ENCODE measurements at regions not wholly inside any gene's neighbourhood (a gene's known extent, or its start where the extent isn't known, plus 50 kb on each side); places are given as distances from the start of the nearest gene placed in this dataset.

GRCh38 chr22:47299211-47299862, 536.9 kb downstream of the TBC1D22A start:
- Histone ChIP-seq H3K27me3 (ENCODE audit: insufficient read depth, low read length) (no peaks in the 10 kb centered on the region), H3K4me1 (ENCODE audit: insufficient read depth, low read length) (no peaks in the 10 kb centered on the region), H3K4me3 (ENCODE audit: low read length) (no peak overlapping the region), H3K9me3 (ENCODE audit: low read depth, low read length) (no peaks in the 10 kb centered on the region)

GRCh38 chr22:47298017-47298785, 535.8 kb downstream of the TBC1D22A start:
- Histone ChIP-seq H3K9me3 (ENCODE audit: low read depth, low read length) (no peaks in the 10 kb centered on the region), H3K27me3 (ENCODE audit: insufficient read depth, low read length) (no peaks in the 10 kb centered on the region), H3K4me3 (ENCODE audit: low read length) (no peak overlapping the region), H3K4me1 (ENCODE audit: insufficient read depth, low read length) (no peaks in the 10 kb centered on the region)

GRCh38 chr22:47297261-47298016, 535.0 kb downstream of the TBC1D22A start:
- Histone ChIP-seq H3K4me1 (ENCODE audit: insufficient read depth, low read length) (no peaks in the 10 kb centered on the region), H3K4me3 (ENCODE audit: low read length) (no peak overlapping the region), H3K27me3 (ENCODE audit: insufficient read depth, low read length) (no peaks in the 10 kb centered on the region), H3K9me3 (ENCODE audit: low read depth, low read length) (no peaks in the 10 kb centered on the region)

- Histone ChIP-seq H3K4me1 (ENCODE audit: insufficient read depth, low read length) (no peaks in the 10 kb centered on the region), H3K4me3 (ENCODE audit: low read length) (no peak overlapping the region), H3K27me3 (ENCODE audit: insufficient read depth, low read length) (no peaks in the 10 kb centered on the region), H3K9me3 (ENCODE audit: low read depth, low read length) (no peaks in the 10 kb centered on the region)
Observed at GRCh38 chr22:47296405-47297260, 534.2 kb downstream of the TBC1D22A start.

- Histone ChIP-seq H3K27me3 (ENCODE audit: insufficient read depth, low read length) (no peaks in the 10 kb centered on the region), H3K9me3 (ENCODE audit: low read depth, low read length) (no peaks in the 10 kb centered on the region), H3K4me1 (ENCODE audit: insufficient read depth, low read length) (no peaks in the 10 kb centered on the region), H3K4me3 (ENCODE audit: low read length) (no peak overlapping the region)
Observed at GRCh38 chr22:47295982-47296381, 533.5 kb downstream of the TBC1D22A start.

GRCh38 chr22:47295226-47295901, 532.9 kb downstream of the TBC1D22A start:
- Histone ChIP-seq H3K27me3 (ENCODE audit: insufficient read depth, low read length) (no peaks in the 10 kb centered on the region), H3K9me3 (ENCODE audit: low read depth, low read length) (no peaks in the 10 kb centered on the region), H3K4me1 (ENCODE audit: insufficient read depth, low read length) (no peaks in the 10 kb centered on the region), H3K4me3 (ENCODE audit: low read length) (no peak overlapping the region)

GRCh38 chr22:47294576-47294975, 532.1 kb downstream of the TBC1D22A start:
- Histone ChIP-seq H3K27me3 (ENCODE audit: insufficient read depth, low read length) (no peaks in the 10 kb centered on the region), H3K9me3 (ENCODE audit: low read depth, low read length) (no peaks in the 10 kb centered on the region), H3K4me3 (ENCODE audit: low read length) (no peak overlapping the region), H3K4me1 (ENCODE audit: insufficient read depth, low read length) (no peaks in the 10 kb centered on the region)

- no peak overlapping the region for H3K4me3 ChIP-seq (ENCODE audit: low read length)
- no peaks in the 10 kb centered on the region for H3K27me3 ChIP-seq (ENCODE audit: insufficient read depth, low read length)
- no peaks in the 10 kb centered on the region for H3K9me3 ChIP-seq (ENCODE audit: low read depth, low read length)
Observed at GRCh38 chr22:47294222-47294532, 531.7 kb downstream of the TBC1D22A start.

GRCh38 chr22:47293368-47294221, 531.1 kb downstream of the TBC1D22A start:
- no peaks in the 10 kb centered on the region for H3K9me3 ChIP-seq (ENCODE audit: low read depth, low read length)
- H3K4me1 ChIP-seq (ENCODE audit: insufficient read depth, low read length): no peaks in the 10 kb centered on the region
- no peak overlapping the region for H3K4me3 ChIP-seq (ENCODE audit: low read length)
- no peaks in the 10 kb centered on the region for H3K27me3 ChIP-seq (ENCODE audit: insufficient read depth, low read length)

More at GRCh38 chr22:47294222-47294532, 531.7 kb downstream of the TBC1D22A start:
- H3K4me1 ChIP-seq (ENCODE audit: insufficient read depth, low read length): no peaks in the 10 kb centered on the region

- Histone ChIP-seq H3K27me3 (ENCODE audit: insufficient read depth, low read length) (no peaks in the 10 kb centered on the region), H3K9me3 (ENCODE audit: low read depth, low read length) (no peaks in the 10 kb centered on the region), H3K4me3 (ENCODE audit: low read length) (no peak overlapping the region)
Observed at GRCh38 chr22:47292546-47293320, 530.3 kb downstream of the TBC1D22A start.

GRCh38 chr22:47291565-47292495, 529.4 kb downstream of the TBC1D22A start:
- H3K27me3 ChIP-seq (ENCODE audit: insufficient read depth, low read length): no peaks in the 10 kb centered on the region
- H3K9me3 ChIP-seq (ENCODE audit: low read depth, low read length): no peaks in the 10 kb centered on the region

More at GRCh38 chr22:47292546-47293320, 530.3 kb downstream of the TBC1D22A start:
- H3K4me1 ChIP-seq (ENCODE audit: insufficient read depth, low read length): no peaks in the 10 kb centered on the region

GRCh38 chr22:47290706-47291430, 528.4 kb downstream of the TBC1D22A start:
- Histone ChIP-seq H3K4me1 (ENCODE audit: insufficient read depth, low read length) (no peaks in the 10 kb centered on the region), H3K27me3 (ENCODE audit: insufficient read depth, low read length) (no peaks in the 10 kb centered on the region), H3K9me3 (ENCODE audit: low read depth, low read length) (no peaks in the 10 kb centered on the region), H3K4me3 (ENCODE audit: low read length) (no peak overlapping the region)

More at GRCh38 chr22:47291565-47292495, 529.4 kb downstream of the TBC1D22A start:
- Histone ChIP-seq H3K4me3 (ENCODE audit: low read length) (no peak overlapping the region), H3K4me1 (ENCODE audit: insufficient read depth, low read length) (no peaks in the 10 kb centered on the region)

Data from mononuclear cell (primary cell).